CD8-positive, alpha-beta memory T cell (primary cell): ENCODE measurements at regions not wholly inside any gene's neighbourhood (a gene's known extent, or its start where the extent isn't known, plus 50 kb on each side); places are given as distances from the start of the nearest gene placed in this dataset.
A peak's percentile ranks its signal among the peaks of the same experiment; 100 is the strongest.

ENCODE experiments used
- CTCF ChIA-PET: fragments of 350-600 bp; sonication (Branson Sonifier 250); formaldehyde crosslinking; loops from one replicate; lab custom pipeline; 2021; ENCODE audit warnings: antibody characterized with exemption; lab: Charles Lee
- POLR2A ChIA-PET: fragments of 350-600 bp; sonication (Branson Sonifier 250); formaldehyde crosslinking; loops from one replicate; lab custom pipeline; 2021; ENCODE audit warnings: antibody characterized with exemption; lab: Charles Lee
- DNase-seq, 5 donors: peaks; one replicate each; pipeline versions ENCODE4 v3.0.0 to v3.0.0-alpha.2; 2020 to 2022; ENCODE audit warnings: mixed read lengths in 1 of 5
- H3K27ac ChIP-seq: one replicate; pipeline ENCODE4 v1.7.0; 2013; ENCODE audit warnings: low read depth, mild to moderate bottlenecking, low read length, moderate library complexity
- H3K27me3 ChIP-seq: 2 replicates; pipeline ENCODE4 v1.7.0; 2013; ENCODE audit warnings: low read length, mild to moderate bottlenecking; ENCODE audit not compliant: insufficient read depth, poor library complexity, severe bottlenecking
- H3K36me3 ChIP-seq: 2 replicates; pipeline ENCODE4 v1.7.0; 2013; ENCODE audit warnings: mild to moderate bottlenecking, low read length, moderate library complexity; ENCODE audit not compliant: insufficient read depth
- H3K4me1 ChIP-seq: 2 replicates; pipeline ENCODE4 v1.7.0; 2013; ENCODE audit warnings: mild to moderate bottlenecking, low read length, moderate library complexity; ENCODE audit not compliant: insufficient read depth
- H3K4me3 ChIP-seq: 2 replicates; pipeline ENCODE4 v1.7.0; 2013; ENCODE audit warnings: mild to moderate bottlenecking, low read length
- H3K9me3 ChIP-seq: 2 replicates; pipeline ENCODE4 v1.7.0; 2013; ENCODE audit warnings: mild to moderate bottlenecking, low read length
- H3K27ac Mint-ChIP-seq, 8 donors: one replicate each; pipeline ENCODE4 v1.8.0; 2020 to 2021; ENCODE audit warnings: mixed read lengths in 8 of 8, mild to moderate bottlenecking in 6 of 8, inconsistent platforms in 3 of 8, moderate library complexity in 3 of 8
- H3K27me3 Mint-ChIP-seq, 2 donors: one replicate each; pipeline ENCODE4 v1.8.0; 2020 to 2021; ENCODE audit warnings: mixed read lengths in 2 of 2, mild to moderate bottlenecking in 1 of 2, moderate library complexity in 1 of 2
- H3K36me3 Mint-ChIP-seq, 3 donors: one replicate each; pipeline ENCODE4 v1.8.0; 2020 to 2021; ENCODE audit warnings: mixed read lengths in 3 of 3, inconsistent platforms in 1 of 3, mild to moderate bottlenecking in 1 of 3
- H3K4me1 Mint-ChIP-seq, 3 donors: one replicate each; pipeline ENCODE4 v1.8.0; 2020 to 2021; ENCODE audit warnings: mixed read lengths in 3 of 3, inconsistent platforms in 1 of 3, mild to moderate bottlenecking in 1 of 3
- H3K4me3 Mint-ChIP-seq, 7 donors: one replicate each; pipeline ENCODE4 v1.8.0; 2020 to 2021; ENCODE audit warnings: mixed read lengths in 7 of 7, mild to moderate bottlenecking in 6 of 7, moderate library complexity in 4 of 7, inconsistent platforms in 2 of 7
- H3K9me3 Mint-ChIP-seq, 5 donors: one replicate each; pipeline ENCODE4 v1.8.0; 2020 to 2022; ENCODE audit warnings: mixed read lengths in 5 of 5, mild to moderate bottlenecking in 3 of 5, moderate library complexity in 2 of 5, inconsistent platforms in 1 of 5

DNA sequence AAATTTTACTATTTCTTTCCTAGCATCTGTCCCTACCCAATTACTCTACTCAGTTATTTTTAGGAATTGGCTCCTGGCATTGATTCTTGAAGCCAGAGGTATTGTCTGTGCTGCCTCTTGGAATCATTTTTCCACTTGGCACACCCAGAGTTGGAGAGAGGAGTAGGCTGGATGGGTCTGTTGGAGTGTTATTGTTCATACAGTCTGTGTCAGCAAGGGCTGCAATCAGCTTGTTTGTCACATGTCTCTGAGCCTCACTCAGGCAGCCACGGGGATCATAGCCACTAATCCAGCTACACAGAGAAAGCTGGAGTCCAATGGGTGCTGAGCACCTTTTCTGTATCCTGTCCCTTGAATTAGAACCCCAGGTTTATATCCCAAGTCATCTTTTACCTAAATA is 176.0 kb upstream of the DYRK2 start:
- no peaks in the 10 kb centered on the region for H3K9me3 ChIP-seq
- peaks cover under 1 to 3% (median 2%) of the 10 kb centered on the region in 5 donors for H3K9me3 Mint-ChIP-seq
- DNase-seq = no peak
- H3K4me1 ChIP-seq = peaks cover 4% of the 10 kb centered on the region
- no peak overlapping the region for H3K4me3 Mint-ChIP-seq
- no peak overlapping the region for H3K4me3 ChIP-seq
- H3K27me3 ChIP-seq = no peaks in the 10 kb centered on the region
- H3K36me3 Mint-ChIP-seq = peaks cover 0 to 9% (median 0%) of the 10 kb centered on the region in 3 donors
- ChIA-PET POLR2A (interaction anchor here (1.0 kb wide), 1 partner anchor 178 kb away, joined by 3 read pairs; no protein-coding TSS in a partner anchor), CTCF (interaction anchor here (0.9 to 1.5 kb wide), 2 partner anchors 12 to 174 kb away, joined by 3 to 4 read pairs; no protein-coding TSS in a partner anchor)
- H3K27ac ChIP-seq = no peak overlapping the region
- H3K27me3 Mint-ChIP-seq = no peaks in the 10 kb centered on the region
- H3K4me1 Mint-ChIP-seq = peaks cover 2 to 8% (median 4%) of the 10 kb centered on the region in 3 donors
- no peak overlapping the region for H3K27ac Mint-ChIP-seq
- no peaks in the 10 kb centered on the region for H3K36me3 ChIP-seq

- Mint-ChIP-seq H3K9me3 (no peaks in the 10 kb centered on the region), H3K27ac (no peak overlapping the region), H3K4me3 (no peak overlapping the region), H3K36me3 (no peaks in the 10 kb centered on the region), H3K4me1 (peaks cover 2 to 8% (median 4%) of the 10 kb centered on the region in 3 donors), H3K27me3 (no peaks in the 10 kb centered on the region)
- Histone ChIP-seq H3K9me3 (no peaks in the 10 kb centered on the region), H3K27ac (no peak overlapping the region), H3K4me1 (no peaks in the 10 kb centered on the region), H3K36me3 (no peaks in the 10 kb centered on the region), H3K4me3 (no peak overlapping the region), H3K27me3 (no peaks in the 10 kb centered on the region)
- POLR2A ChIA-PET = no interaction called here
- CTCF ChIA-PET = interaction anchor here (1.0 kb wide), 1 partner anchor 173 kb away, joined by 3 read pairs; no protein-coding TSS in a partner anchor
- DNase-seq = no peak
Observed at GRCh38 chr12:67474934-67475620, 173.5 kb upstream of the DYRK2 start.

- Histone ChIP-seq H3K4me3 (no peak overlapping the region), H3K4me1 (no peaks in the 10 kb centered on the region), H3K36me3 (no peaks in the 10 kb centered on the region), H3K27me3 (no peaks in the 10 kb centered on the region), H3K9me3 (no peaks in the 10 kb centered on the region), H3K27ac (no peak overlapping the region)
- H3K27me3 Mint-ChIP-seq = no peaks in the 10 kb centered on the region
- no peaks in the 10 kb centered on the region for H3K36me3 Mint-ChIP-seq
- H3K4me3 Mint-ChIP-seq = no peak overlapping the region
- H3K27ac Mint-ChIP-seq = no peak overlapping the region
- DNase-seq = no peak
- ChIA-PET POLR2A (no interaction called here), CTCF (interaction anchor here (1.0 to 1.5 kb wide), 3 partner anchors 20 to 172 kb away, joined by 3 read pairs; no protein-coding TSS in a partner anchor)
- peaks cover 2 to 8% (median 7%) of the 10 kb centered on the region in 3 donors for H3K4me1 Mint-ChIP-seq
- H3K9me3 Mint-ChIP-seq = no peaks in the 10 kb centered on the region
Observed at GRCh38 chr12:67475725-67476124, 172.8 kb upstream of the DYRK2 start.

DNA sequence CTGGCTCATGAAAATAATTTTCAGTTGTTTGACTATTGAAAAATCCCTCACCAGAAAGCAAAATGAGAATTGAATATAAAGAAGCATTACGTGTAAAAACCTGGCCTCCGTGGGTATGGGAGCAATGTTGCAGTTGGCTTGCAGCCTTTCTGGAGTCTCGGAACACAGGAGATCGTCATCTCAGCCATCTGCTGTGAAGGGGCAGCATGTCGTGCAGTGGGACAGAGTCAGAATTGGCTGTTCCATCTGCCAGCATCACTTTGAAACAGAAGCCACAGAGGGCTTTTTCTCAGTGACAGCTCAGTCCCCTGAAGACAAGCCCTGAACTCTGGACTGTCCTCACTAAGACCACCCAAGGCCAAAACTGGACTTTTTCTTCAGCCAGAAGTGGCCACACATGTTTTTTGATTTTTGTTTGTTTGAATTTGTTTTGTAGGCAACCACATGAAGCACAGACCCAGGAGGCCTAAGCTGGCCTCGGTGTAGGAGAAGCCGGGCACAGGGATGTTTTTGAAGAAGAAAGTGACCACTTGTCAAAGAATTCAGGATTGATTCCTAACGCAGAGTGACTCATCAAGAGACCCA is 170.8 kb upstream of the DYRK2 start:
- Mint-ChIP-seq H3K36me3 (no peaks in the 10 kb centered on the region), H3K4me3 (no peak overlapping the region), H3K4me1 (peaks cover 9 to 21% (median 21%) of the 10 kb centered on the region in 3 donors), H3K9me3 (no peaks in the 10 kb centered on the region), H3K27ac (peak overlapping the region in 1 of 8 donors; percentile 37), H3K27me3 (no peaks in the 10 kb centered on the region)
- Histone ChIP-seq H3K36me3 (no peaks in the 10 kb centered on the region), H3K4me1 (peaks cover 10% of the 10 kb centered on the region), H3K9me3 (no peaks in the 10 kb centered on the region), H3K4me3 (no peak overlapping the region), H3K27me3 (no peaks in the 10 kb centered on the region), H3K27ac (no peak overlapping the region)
- DNase-seq = no peak
- ChIA-PET POLR2A (no interaction called here), CTCF (no interaction called here)

DNA sequence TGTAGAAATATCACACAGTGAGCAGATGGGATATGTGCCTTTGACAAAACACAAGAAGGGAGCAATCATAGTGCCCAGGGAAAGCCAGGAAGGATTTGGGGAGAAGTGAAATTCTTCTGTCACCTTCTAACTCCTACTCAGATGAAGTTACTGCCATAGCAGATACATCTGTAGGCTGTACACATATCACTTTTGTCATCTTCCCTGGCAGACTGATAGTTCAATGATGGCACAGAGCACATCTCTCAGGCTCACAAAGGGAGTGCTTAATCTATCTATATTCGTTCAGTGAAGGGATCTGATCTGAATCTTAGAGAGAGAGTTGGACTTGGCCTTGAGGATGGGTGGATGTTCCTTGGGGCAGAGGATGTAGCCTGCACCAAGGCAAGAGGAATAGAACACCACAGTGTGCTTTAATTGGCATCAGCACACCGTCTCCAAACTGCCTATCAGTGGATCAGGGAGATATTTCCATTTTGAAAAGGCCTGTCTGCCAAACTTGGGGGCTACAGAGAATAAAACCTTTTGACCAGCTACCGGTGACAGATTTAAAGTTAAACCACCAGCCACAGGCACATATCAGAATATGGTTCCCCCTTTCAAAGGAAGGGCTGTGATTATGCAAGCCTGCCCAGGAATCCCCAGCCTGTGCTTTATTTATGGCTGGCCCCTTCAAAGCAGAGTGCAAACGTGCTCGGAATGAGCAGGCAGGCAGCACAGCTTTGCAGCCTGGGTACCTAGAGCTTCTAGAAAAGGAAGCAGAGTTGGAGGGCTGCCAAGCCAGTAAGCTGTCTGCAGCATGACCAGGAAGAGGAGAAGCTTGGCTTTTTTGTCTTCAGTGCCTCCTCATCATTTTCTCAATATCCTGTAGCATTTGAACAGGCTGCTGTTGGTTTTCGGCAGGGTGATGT is 165.5 kb upstream of the DYRK2 start:
- Histone ChIP-seq H3K9me3 (no peaks in the 10 kb centered on the region), H3K4me1 (peaks cover 47% of the 10 kb centered on the region), H3K36me3 (no peaks in the 10 kb centered on the region), H3K4me3 (no peak overlapping the region), H3K27ac (no peak overlapping the region), H3K27me3 (no peaks in the 10 kb centered on the region)
- Mint-ChIP-seq H3K36me3 (peaks cover 1 to 9% (median 3%) of the 10 kb centered on the region in 3 donors), H3K4me3 (peak overlapping the region in 6 of 7 donors; percentile 27 to 83 (median 44)), H3K9me3 (peaks cover 3 to 11% (median 9%) of the 10 kb centered on the region in 5 donors), H3K27me3 (no peaks in the 10 kb centered on the region), H3K4me1 (peaks cover 34 to 52% (median 49%) of the 10 kb centered on the region in 3 donors), H3K27ac (peak overlapping the region; percentile 73 to 95 (median 87))
- peak; percentile 51 to 89 (median 76) for DNase-seq
- ChIA-PET CTCF (interaction anchor here (0.9 to 3.0 kb wide), 16 partner anchors 10 to 460 kb away, joined by 3 to 12 read pairs (median 4); partner anchors contain the start of gene DYRK2), POLR2A (interaction anchor here (0.6 to 2.4 kb wide), 4 partner anchors 27 to 184 kb away, joined by 3 to 15 read pairs (median 7); partner anchors contain the start of gene DYRK2)

GRCh38 chr12:67483871-67484554 is 164.5 kb upstream of the DYRK2 start:
- Histone ChIP-seq H3K9me3 (no peaks in the 10 kb centered on the region), H3K27me3 (no peaks in the 10 kb centered on the region), H3K4me3 (peak overlapping the region; percentile 21), H3K4me1 (peaks cover 47% of the 10 kb centered on the region), H3K27ac (no peak overlapping the region), H3K36me3 (no peaks in the 10 kb centered on the region)
- ChIA-PET POLR2A (interaction anchor here (0.6 to 2.4 kb wide), 5 partner anchors 32 to 183 kb away, joined by 3 to 15 read pairs (median 5); partner anchors contain the start of gene DYRK2), CTCF (interaction anchor here (0.9 to 3.0 kb wide), 18 partner anchors 9 to 459 kb away, joined by 3 to 12 read pairs (median 4); partner anchors contain the start of gene DYRK2)
- Mint-ChIP-seq H3K4me3 (peak overlapping the region in 5 of 7 donors; percentile 5 to 61 (median 50)), H3K27ac (peak overlapping the region; percentile 45 to 92 (median 86)), H3K36me3 (peaks cover 3 to 11% (median 4%) of the 10 kb centered on the region in 3 donors), H3K9me3 (peaks cover 6 to 15% (median 12%) of the 10 kb centered on the region in 5 donors), H3K4me1 (peaks cover 34 to 52% (median 49%) of the 10 kb centered on the region in 3 donors), H3K27me3 (no peaks in the 10 kb centered on the region)
- DNase-seq = no peak
